GM23248 (cell line): ENCODE measurements at regions not wholly inside any gene's neighbourhood (a gene's known extent, or its start where the extent isn't known, plus 50 kb on each side); places are given as distances from the start of the nearest gene placed in this dataset.

Experiments used
- EZH2 ChIP-seq: fragments of 200-600 bp; sonication (generic); IDR thresholded peaks from 2 replicates; pipeline ENCODE4 v1.6.1; 2018; ENCODE audit warnings: antibody characterized with exemption, mild to moderate bottlenecking; ENCODE audit not compliant: insufficient read depth, poor library complexity, severe bottlenecking
- EZH2phosphoT487 ChIP-seq: fragments of 200-600 bp; sonication (generic); IDR thresholded peaks from 2 replicates; pipeline ENCODE4 v1.6.1; 2018; ENCODE audit warnings: antibody characterized with exemption, moderate library complexity, mild to moderate bottlenecking, low read depth; ENCODE audit not compliant: insufficient read depth

GRCh38 chr12:77724367-77724957 lies 106.2 kb upstream of the NAV3 start:
- TF ChIP-seq EZH2 (no peak), EZH2phosphoT487 (no peak)
